GM12891 (cell line): ENCODE measurements at regions not wholly inside any gene's neighbourhood (a gene's known extent, or its start where the extent isn't known, plus 50 kb on each side); places are given as distances from the start of the nearest gene placed in this dataset.

Experiments
- DNase-seq: peaks from one replicate; pipeline ENCODE4 v3.0.0; 2011; ENCODE audit warnings: low spot score; ENCODE audit not compliant: insufficient read length
- FAIRE-seq: peaks from 2 replicates; lab custom pipeline; 2011; peaks lifted over from hg19 to GRCh38; lab: Jason Lieb, UNC
- PAX5 ChIP-seq: IDR thresholded peaks from 2 replicates; pipeline ENCODE4 v1.6.1; 2011; ENCODE audit warnings: low read length, moderate library complexity, mild to moderate bottlenecking; ENCODE audit not compliant: insufficient read depth, severe bottlenecking
- POLR2A ChIP-seq: IDR thresholded peaks from 2 replicates; pipeline ENCODE4 v1.6.1; 2011; ENCODE audit warnings: low read depth, low read length, control low read depth
- POLR2AphosphoS5 ChIP-seq: IDR thresholded peaks from 2 replicates; pipeline ENCODE4 v1.6.1; 2011; ENCODE audit warnings: low read depth, low read length, control low read depth
- POU2F2 ChIP-seq: IDR thresholded peaks from 2 replicates; pipeline ENCODE4 v1.6.1; 2011; ENCODE audit warnings: low read depth, mild to moderate bottlenecking, control low read depth, low read length, moderate library complexity
- SPI1 ChIP-seq: IDR thresholded peaks from 2 replicates; pipeline ENCODE4 v1.6.1; 2011; ENCODE audit warnings: low read depth, low read length, control low read depth
- TAF1 ChIP-seq: IDR thresholded peaks from 2 replicates; pipeline ENCODE4 v1.6.1; 2011; ENCODE audit warnings: low read depth, low read length, control low read depth

GRCh38 chr4:18568600-18568999 is 547.0 kb upstream of the LCORL start:
- DNase-seq (no peak), FAIRE-seq (no peak)
- TF ChIP-seq TAF1: no peak
- TF ChIP-seq POU2F2: no peak
- no peak for TF ChIP-seq PAX5
- no peak for TF ChIP-seq POLR2AphosphoS5

- DNase-seq: no peak
These were observed 545.6 kb upstream of the LCORL start for GRCh38 chr4:18566970-18567799.

GRCh38 chr4:18559492-18559891 is 537.9 kb upstream of the LCORL start:
- TF ChIP-seq POLR2AphosphoS5 (no peak), POU2F2 (no peak), POLR2A (no peak), TAF1 (no peak), PAX5 (no peak), SPI1 (no peak)
- FAIRE-seq: no peak
- DNase-seq: no peak

More at GRCh38 chr4:18566970-18567799, 545.6 kb upstream of the LCORL start:
- FAIRE-seq: no peak
- TF ChIP-seq PAX5 (no peak), POU2F2 (no peak), SPI1 (no peak), TAF1 (no peak), POLR2AphosphoS5 (no peak), POLR2A (no peak)

DNA sequence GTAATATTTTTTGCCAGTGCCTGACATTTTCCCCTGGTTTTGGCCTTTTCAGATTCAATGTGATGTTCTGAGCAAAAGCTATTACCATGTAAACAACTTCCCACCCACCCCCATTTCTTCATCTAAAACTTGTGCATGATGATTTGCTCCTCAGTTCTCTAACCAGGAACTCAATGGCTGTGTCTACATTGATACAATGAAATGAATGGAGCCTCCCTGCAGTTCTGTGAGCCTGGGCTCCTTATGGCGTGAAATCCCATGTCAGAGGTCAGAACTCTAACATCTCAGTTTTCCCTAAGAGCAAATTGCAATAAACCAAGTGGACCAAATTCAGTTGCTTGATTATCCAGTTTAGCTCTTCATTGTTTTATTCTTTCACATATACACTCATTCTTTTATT is 534.8 kb upstream of the LCORL start:
- FAIRE-seq (no peak), DNase-seq (no peak)

GRCh38 chr4:18540349-18540748 is 518.8 kb upstream of the LCORL start:
- TF ChIP-seq PAX5: no peak
- no peak for TF ChIP-seq SPI1
- TF ChIP-seq TAF1: no peak
- no peak for TF ChIP-seq POLR2A
- no peak for TF ChIP-seq POLR2AphosphoS5
- TF ChIP-seq POU2F2: no peak
- FAIRE-seq (no peak), DNase-seq (no peak)

More for the DNA sequence above, 534.8 kb upstream of the LCORL start:
- TF ChIP-seq POLR2AphosphoS5: no peak
- no peak for TF ChIP-seq SPI1
- no peak for TF ChIP-seq POLR2A
- no peak for TF ChIP-seq TAF1
- no peak for TF ChIP-seq POU2F2
- TF ChIP-seq PAX5: no peak

GRCh38 chr4:18538121-18538520 is 516.6 kb upstream of the LCORL start:
- TF ChIP-seq POLR2AphosphoS5 (no peak), PAX5 (no peak), POLR2A (no peak), POU2F2 (no peak), TAF1 (no peak), SPI1 (no peak)
- DNase-seq (no peak), FAIRE-seq (no peak)

GRCh38 chr4:18536428-18536827 is 514.9 kb upstream of the LCORL start:
- DNase-seq (no peak), FAIRE-seq (no peak)
- TF ChIP-seq SPI1 (no peak), TAF1 (no peak), POU2F2 (no peak), PAX5 (no peak), POLR2A (no peak), POLR2AphosphoS5 (no peak)

GRCh38 chr4:18535948-18536347 is 514.4 kb upstream of the LCORL start:
- FAIRE-seq (no peak), DNase-seq (no peak)
- TF ChIP-seq POLR2A (no peak), SPI1 (no peak), POLR2AphosphoS5 (no peak), PAX5 (no peak), TAF1 (no peak), POU2F2 (no peak)

- FAIRE-seq: no peak
- no peak for TF ChIP-seq PAX5
- no peak for TF ChIP-seq POLR2AphosphoS5
- TF ChIP-seq POU2F2: no peak
- no peak for TF ChIP-seq POLR2A
- no peak for TF ChIP-seq SPI1
- TF ChIP-seq TAF1: no peak
- DNase-seq: no peak
These were observed 511.8 kb upstream of the LCORL start for GRCh38 chr4:18533262-18533775.
